ENCODE measurements at regions not wholly inside any gene's neighbourhood (a gene's known extent, or its start where the extent isn't known, plus 50 kb on each side); places are given as distances from the start of the nearest gene placed in this dataset.

GRCh38 chr1:88200545-88200944, 483.5 kb upstream of the PKN2 start:
- no peak overlapping the region for H3K4me3 Mint-ChIP-seq
- H3K4me1 Mint-ChIP-seq: no peaks in the 10 kb centered on the region
- no peaks in the 10 kb centered on the region for H3K27me3 Mint-ChIP-seq (ENCODE audit: low read depth)
- no peak overlapping the region for H3K27ac Mint-ChIP-seq
- no peaks in the 10 kb centered on the region for H3K9me3 Mint-ChIP-seq
- no peak for TF ChIP-seq CTCF (IDR thresholded peaks at IDR 0.05; ENCODE audit: unreplicated experiment in 3 of 3)
- no peaks in the 10 kb centered on the region for H3K36me3 Mint-ChIP-seq (ENCODE audit: low read depth)

- H3K4me3 Mint-ChIP-seq: no peak overlapping the region
Measured at GRCh38 chr1:88204111-88204510, 480.0 kb upstream of the PKN2 start.

GRCh38 chr1:88204612-88205167, 479.4 kb upstream of the PKN2 start:
- H3K36me3 Mint-ChIP-seq (ENCODE audit: low read depth): no peaks in the 10 kb centered on the region
- no peaks in the 10 kb centered on the region for H3K9me3 Mint-ChIP-seq
- H3K27me3 Mint-ChIP-seq (ENCODE audit: low read depth): no peaks in the 10 kb centered on the region
- TF ChIP-seq CTCF (IDR thresholded peaks at IDR 0.05; ENCODE audit: unreplicated experiment in 3 of 3): no peak
- H3K27ac Mint-ChIP-seq: no peak overlapping the region
- H3K4me1 Mint-ChIP-seq: no peaks in the 10 kb centered on the region
- no peak overlapping the region for H3K4me3 Mint-ChIP-seq

More at GRCh38 chr1:88204111-88204510, 480.0 kb upstream of the PKN2 start:
- Mint-ChIP-seq H3K27me3 (ENCODE audit: low read depth) (no peaks in the 10 kb centered on the region), H3K36me3 (ENCODE audit: low read depth) (no peaks in the 10 kb centered on the region), H3K9me3 (no peaks in the 10 kb centered on the region), H3K27ac (no peak overlapping the region), H3K4me1 (no peaks in the 10 kb centered on the region)
- no peak for TF ChIP-seq CTCF (IDR thresholded peaks at IDR 0.05; ENCODE audit: unreplicated experiment in 3 of 3)

GRCh38 chr1:88208389-88208788, 475.7 kb upstream of the PKN2 start:
- Mint-ChIP-seq H3K27ac (no peak overlapping the region), H3K9me3 (peaks cover 4% of the 10 kb centered on the region), H3K4me3 (no peak overlapping the region), H3K27me3 (ENCODE audit: low read depth) (no peaks in the 10 kb centered on the region), H3K36me3 (ENCODE audit: low read depth) (no peaks in the 10 kb centered on the region), H3K4me1 (no peaks in the 10 kb centered on the region)
- no peak for TF ChIP-seq CTCF (IDR thresholded peaks at IDR 0.05; ENCODE audit: unreplicated experiment in 3 of 3)

- H3K4me3 Mint-ChIP-seq: no peak overlapping the region
- no peaks in the 10 kb centered on the region for H3K4me1 Mint-ChIP-seq
- H3K36me3 Mint-ChIP-seq (ENCODE audit: low read depth): no peaks in the 10 kb centered on the region
- H3K27ac Mint-ChIP-seq: no peak overlapping the region
- no peaks in the 10 kb centered on the region for H3K27me3 Mint-ChIP-seq (ENCODE audit: low read depth)
- H3K9me3 Mint-ChIP-seq: peaks cover 5% of the 10 kb centered on the region
- TF ChIP-seq CTCF (IDR thresholded peaks at IDR 0.05; ENCODE audit: unreplicated experiment in 3 of 3): no peak
Measured at GRCh38 chr1:88210103-88210787, 473.8 kb upstream of the PKN2 start.

- Mint-ChIP-seq H3K36me3 (ENCODE audit: low read depth) (no peaks in the 10 kb centered on the region), H3K4me1 (no peaks in the 10 kb centered on the region), H3K9me3 (peaks cover 8% of the 10 kb centered on the region), H3K27ac (no peak overlapping the region), H3K27me3 (ENCODE audit: low read depth) (no peaks in the 10 kb centered on the region), H3K4me3 (no peak overlapping the region)
- no peak for TF ChIP-seq CTCF (IDR thresholded peaks at IDR 0.05; ENCODE audit: unreplicated experiment in 3 of 3)
Measured at GRCh38 chr1:88216441-88216840, 467.6 kb upstream of the PKN2 start.

Measured in nephron (organoid).